GM19463 (cell line): ENCODE measurements at regions not wholly inside any gene's neighbourhood (a gene's known extent, or its start where the extent isn't known, plus 50 kb on each side); places are given as distances from the start of the nearest gene placed in this dataset.
"Not testable (repeated sequence)": the region's sequence is repeated elsewhere in the genome, so short reads cannot be mapped to it uniquely, and the experiment has no call there.

Experiments used
- ATAC-seq: cut with Tn5 transposase; IDR thresholded peaks from one replicate; pipeline ENCODE4 v1.9.1; 2021; ENCODE audit warnings: mild to moderate bottlenecking, moderate library complexity; ENCODE audit not compliant: unreplicated experiment

- no peak for ATAC-seq
Observed at GRCh38 chr5:60447488-60447920, 252.5 kb downstream of the DEPDC1B start.

GRCh38 chr5:60446917-60447316, 253.0 kb downstream of the DEPDC1B start:
- ATAC-seq: no peak

GRCh38 chr5:60445921-60446320, 254.0 kb downstream of the DEPDC1B start:
- no peak for ATAC-seq

- no peak for ATAC-seq
Observed at GRCh38 chr5:60445427-60445826, 254.5 kb downstream of the DEPDC1B start.

GRCh38 chr5:60444661-60445360, 255.2 kb downstream of the DEPDC1B start:
- ATAC-seq: no peak

- ATAC-seq: no peak
Observed at GRCh38 chr5:60439552-60439951, 260.4 kb downstream of the DEPDC1B start.

- ATAC-seq: no peak
Observed at GRCh38 chr5:60437308-60437707, 262.7 kb downstream of the DEPDC1B start.

- no peak for ATAC-seq
Observed at GRCh38 chr5:60436518-60436917, 263.4 kb downstream of the DEPDC1B start.

GRCh38 chr5:60435808-60436207, 264.2 kb downstream of the DEPDC1B start:
- ATAC-seq: no peak

- not testable (repeated sequence) for ATAC-seq
Observed at GRCh38 chr5:60426189-60426588, 273.8 kb downstream of the DEPDC1B start.

- not testable (repeated sequence) for ATAC-seq
Observed at GRCh38 chr5:60420773-60421172, 279.2 kb downstream of the DEPDC1B start.

- ATAC-seq: no peak
Observed at GRCh38 chr5:60417500-60418181, 282.3 kb downstream of the DEPDC1B start.

GRCh38 chr5:60415443-60415842, 284.5 kb downstream of the DEPDC1B start:
- ATAC-seq: no peak

GRCh38 chr5:60410427-60410826, 289.5 kb downstream of the DEPDC1B start:
- ATAC-seq: no peak

- ATAC-seq: no peak
Observed at GRCh38 chr5:60404171-60404570, 295.8 kb downstream of the DEPDC1B start.

- ATAC-seq: no peak
Observed at GRCh38 chr5:60403343-60404006, 296.5 kb downstream of the DEPDC1B start.

GRCh38 chr5:60402161-60402785, 297.7 kb downstream of the DEPDC1B start:
- ATAC-seq: no peak

- ATAC-seq: no peak
Observed at GRCh38 chr5:60401526-60401925, 298.4 kb downstream of the DEPDC1B start.

GRCh38 chr5:60399507-60399906, 300.5 kb downstream of the DEPDC1B start:
- ATAC-seq: no peak

GRCh38 chr5:60395712-60396329, 304.1 kb downstream of the DEPDC1B start:
- no peak for ATAC-seq

- no peak for ATAC-seq
Observed at GRCh38 chr5:60387051-60387440, 312.9 kb downstream of the DEPDC1B start.
